Liver (tissue), 8 donors: ENCODE measurements at regions not wholly inside any gene's neighbourhood (a gene's known extent, or its start where the extent isn't known, plus 50 kb on each side); places are given as distances from the start of the nearest gene placed in this dataset.

Source experiments
- DNase-seq: peaks from one replicate; pipeline ENCODE4 v3.0.0-alpha.2; 2017; ENCODE audit warnings: low spot score
- H3K27ac ChIP-seq, 2 donors: one replicate each; pipeline ENCODE4 v1.7.0; 2013; ENCODE audit warnings: inconsistent platforms in 2 of 2, low read length in 2 of 2, control low read depth in 1 of 2, low read depth in 1 of 2, mild to moderate bottlenecking in 1 of 2
- H3K27me3 ChIP-seq, 4 donors: one replicate each; pipeline versions ENCODE4 v1.6.1 to v1.7.0; 2013; ENCODE audit warnings: low read length in 3 of 4, inconsistent platforms in 1 of 4, mild to moderate bottlenecking in 1 of 4, moderate library complexity in 1 of 4; ENCODE audit not compliant: control insufficient read depth in 4 of 4, insufficient read depth in 4 of 4
- H3K36me3 ChIP-seq, 4 donors: one replicate each; pipeline versions ENCODE4 v1.6.1 to v1.7.0; 2013; ENCODE audit warnings: low read length in 3 of 4, mild to moderate bottlenecking in 3 of 4, low read depth in 1 of 4, moderate library complexity in 1 of 4; ENCODE audit not compliant: control insufficient read depth in 4 of 4, insufficient read depth in 3 of 4
- H3K4me1 ChIP-seq, 4 donors: one replicate each; pipeline versions ENCODE4 v1.6.1 to v1.7.0; 2013; ENCODE audit warnings: low read length in 3 of 4, mild to moderate bottlenecking in 3 of 4, moderate library complexity in 1 of 4; ENCODE audit not compliant: control insufficient read depth in 4 of 4, insufficient read depth in 4 of 4
- H3K4me3 ChIP-seq, 3 donors: one replicate each; pipeline versions ENCODE4 v1.6.1 to v1.7.0; 2013; ENCODE audit warnings: low read length in 3 of 3, control low read depth in 1 of 3, low read depth in 1 of 3, mild to moderate bottlenecking in 1 of 3
- H3K9ac ChIP-seq, 2 donors: one replicate each; pipeline ENCODE4 v1.7.0; 2013; ENCODE audit warnings: low read length in 2 of 2, mild to moderate bottlenecking in 2 of 2, moderate library complexity in 2 of 2, control low read depth in 1 of 2, low read depth in 1 of 2
- H3K9me3 ChIP-seq, 4 donors: one replicate each; pipeline versions ENCODE4 v1.6.1 to v1.7.0; 2013; ENCODE audit warnings: low read length in 3 of 4; ENCODE audit not compliant: control insufficient read depth in 4 of 4
- ATF3 ChIP-seq: IDR thresholded peaks from 2 replicates; pipeline ENCODE4 v1.6.1; 2016; ENCODE audit warnings: antibody characterized with exemption
- CTCF ChIP-seq: fragments of 150-350 bp; IDR thresholded peaks from 2 replicates; pipeline ENCODE4 v1.5.1; 2017; ENCODE audit warnings: improper control_type of control experiment, low read depth, low read length; ENCODE audit not compliant: missing input control
- EGR1 ChIP-seq, 2 donors: IDR thresholded peaks; 2 replicates each; pipeline ENCODE4 v1.6.1; 2016 to 2018; ENCODE audit warnings: antibody characterized with exemption in 2 of 2, low read depth in 2 of 2
- FOXA1 ChIP-seq: IDR thresholded peaks from 2 replicates; pipeline ENCODE4 v1.6.1; 2016; ENCODE audit warnings: antibody characterized with exemption
- FOXA2 ChIP-seq: IDR thresholded peaks from 2 replicates; pipeline ENCODE4 v1.6.1; 2016; ENCODE audit warnings: antibody characterized with exemption
- GABPA ChIP-seq, 2 donors: IDR thresholded peaks in 1 of 2; conservative IDR thresholded peaks in 1 of 2; 2 replicates each; pipeline ENCODE4 v1.6.1; 2016; ENCODE audit warnings: antibody characterized with exemption in 2 of 2, mild to moderate bottlenecking in 1 of 2, moderate library complexity in 1 of 2
- HNF4A ChIP-seq, 2 donors: conservative IDR thresholded peaks; 2 replicates each; pipeline ENCODE4 v1.6.1; 2016; ENCODE audit warnings: antibody characterized with exemption in 2 of 2, mild to moderate bottlenecking in 2 of 2
- HNF4G ChIP-seq: IDR thresholded peaks from 2 replicates; pipeline ENCODE4 v1.6.1; 2016; ENCODE audit warnings: antibody characterized with exemption
- JUND ChIP-seq, 2 donors: IDR thresholded peaks; 2 replicates each; pipeline ENCODE4 v1.6.1; 2016; ENCODE audit warnings: antibody characterized with exemption in 2 of 2
- MAX ChIP-seq: IDR thresholded peaks from 2 replicates; pipeline ENCODE4 v1.6.1; 2016; ENCODE audit warnings: antibody characterized with exemption
- NR2F2 ChIP-seq: IDR thresholded peaks from 2 replicates; pipeline ENCODE4 v1.6.1; 2016; ENCODE audit warnings: antibody characterized with exemption
- RAD21 ChIP-seq, 2 donors: IDR thresholded peaks; 2 replicates each; pipeline ENCODE4 v1.6.1; 2016; ENCODE audit warnings: antibody characterized with exemption in 2 of 2, mild to moderate bottlenecking in 2 of 2
- REST ChIP-seq: IDR thresholded peaks from 2 replicates; pipeline ENCODE4 v1.6.1; 2016; ENCODE audit warnings: antibody characterized with exemption, mild to moderate bottlenecking
- RXRA ChIP-seq, 2 donors: IDR thresholded peaks; 2 replicates each; pipeline ENCODE4 v1.6.1; 2017 to 2018; ENCODE audit warnings: antibody characterized with exemption in 2 of 2, mild to moderate bottlenecking in 1 of 2
- SP1 ChIP-seq: IDR thresholded peaks from 2 replicates; pipeline ENCODE4 v1.6.1; 2018; ENCODE audit warnings: antibody characterized with exemption, mild to moderate bottlenecking
- TAF1 ChIP-seq: conservative IDR thresholded peaks from 2 replicates; pipeline ENCODE4 v1.6.1; 2016; ENCODE audit warnings: antibody characterized with exemption, mild to moderate bottlenecking
- YY1 ChIP-seq: IDR thresholded peaks from 2 replicates; pipeline ENCODE4 v1.6.1; 2016; ENCODE audit warnings: antibody characterized with exemption, mild to moderate bottlenecking
- ZBTB33 ChIP-seq: IDR thresholded peaks from 2 replicates; pipeline ENCODE4 v1.6.1; 2016; ENCODE audit warnings: antibody characterized with exemption
- WGBS: extraction: QIAGEN DNeasy Blood & Tissue Kit; methylation state at CpG from one replicate; pipeline ENCODE4 v1.1.7; 2013; 5-methylcytosine and 5-hydroxymethylcytosine counted together
- donor health status: healthy.
- donor health status: healthy.
- donor health status: healthy.
- donor health status: healthy.
- donor health status: healthy.

- Histone ChIP-seq H3K27ac (no peak overlapping the region), H3K27me3 (no peaks in the 10 kb centered on the region), H3K9me3 (no peaks in the 10 kb centered on the region), H3K4me1 (no peaks in the 10 kb centered on the region), H3K36me3 (no peaks in the 10 kb centered on the region), H3K4me3 (no peak overlapping the region), H3K9ac (no peak overlapping the region)
- no peak for TF ChIP-seq SP1
- TF ChIP-seq ATF3: no peak
- no peak for TF ChIP-seq FOXA2
- TF ChIP-seq HNF4G: no peak
- TF ChIP-seq RXRA (IDR thresholded peaks at IDR 0.05): no peak
- no peak for TF ChIP-seq HNF4A (conservative IDR thresholded peaks at IDR 0.05)
- TF ChIP-seq GABPA (IDR thresholded peaks at IDR 0.05 in 1 of 2, conservative IDR thresholded peaks at IDR 0.05 in 1 of 2): no peak
- TF ChIP-seq REST: no peak
- TF ChIP-seq TAF1: no peak
- TF ChIP-seq NR2F2: no peak
- TF ChIP-seq RAD21 (IDR thresholded peaks at IDR 0.05): no peak
- no peak for TF ChIP-seq FOXA1
- TF ChIP-seq YY1: no peak
- TF ChIP-seq CTCF: no peak
- TF ChIP-seq JUND (IDR thresholded peaks at IDR 0.05): no peak
- TF ChIP-seq EGR1 (IDR thresholded peaks at IDR 0.05; ENCODE audit: low read depth in 2 of 2): no peak
- WGBS: 91% methylated on average over 1 of the region's 1 CpG
- no peak for DNase-seq
Measured at GRCh38 chr16:65263896-65264295, 142.0 kb upstream of the CDH11 start.

- no peaks in the 10 kb centered on the region for H3K27me3 ChIP-seq
- TF ChIP-seq ZBTB33: no peak
- no peak for TF ChIP-seq ATF3
- no peak for TF ChIP-seq HNF4A (conservative IDR thresholded peaks at IDR 0.05)
- TF ChIP-seq YY1: no peak
- TF ChIP-seq JUND (IDR thresholded peaks at IDR 0.05): no peak
- TF ChIP-seq FOXA1: no peak
- TF ChIP-seq FOXA2: no peak
- no peak for TF ChIP-seq NR2F2
- no peak for TF ChIP-seq REST
- no peak for TF ChIP-seq EGR1 (IDR thresholded peaks at IDR 0.05; ENCODE audit: low read depth in 2 of 2)
- no peak for TF ChIP-seq MAX
- TF ChIP-seq RAD21 (IDR thresholded peaks at IDR 0.05): no peak
- no peak for TF ChIP-seq TAF1
- TF ChIP-seq HNF4G: no peak
- no peak for TF ChIP-seq RXRA (IDR thresholded peaks at IDR 0.05)
- TF ChIP-seq GABPA (IDR thresholded peaks at IDR 0.05 in 1 of 2, conservative IDR thresholded peaks at IDR 0.05 in 1 of 2): no peak
- TF ChIP-seq SP1: no peak
Measured at GRCh38 chr16:65260746-65261145, 138.9 kb upstream of the CDH11 start.

More at GRCh38 chr16:65260746-65261145, 138.9 kb upstream of the CDH11 start:
- Histone ChIP-seq H3K9me3 (no peaks in the 10 kb centered on the region), H3K27ac (no peak overlapping the region), H3K9ac (no peak overlapping the region), H3K36me3 (no peaks in the 10 kb centered on the region), H3K4me1 (no peaks in the 10 kb centered on the region), H3K4me3 (no peak overlapping the region)
- no peak for DNase-seq
- 67% methylated on average over 1 of the region's 1 CpG for WGBS
